ENCODE measurements at regions not wholly inside any gene's neighbourhood (a gene's known extent, or its start where the extent isn't known, plus 50 kb on each side); places are given as distances from the start of the nearest gene placed in this dataset.

DNA sequence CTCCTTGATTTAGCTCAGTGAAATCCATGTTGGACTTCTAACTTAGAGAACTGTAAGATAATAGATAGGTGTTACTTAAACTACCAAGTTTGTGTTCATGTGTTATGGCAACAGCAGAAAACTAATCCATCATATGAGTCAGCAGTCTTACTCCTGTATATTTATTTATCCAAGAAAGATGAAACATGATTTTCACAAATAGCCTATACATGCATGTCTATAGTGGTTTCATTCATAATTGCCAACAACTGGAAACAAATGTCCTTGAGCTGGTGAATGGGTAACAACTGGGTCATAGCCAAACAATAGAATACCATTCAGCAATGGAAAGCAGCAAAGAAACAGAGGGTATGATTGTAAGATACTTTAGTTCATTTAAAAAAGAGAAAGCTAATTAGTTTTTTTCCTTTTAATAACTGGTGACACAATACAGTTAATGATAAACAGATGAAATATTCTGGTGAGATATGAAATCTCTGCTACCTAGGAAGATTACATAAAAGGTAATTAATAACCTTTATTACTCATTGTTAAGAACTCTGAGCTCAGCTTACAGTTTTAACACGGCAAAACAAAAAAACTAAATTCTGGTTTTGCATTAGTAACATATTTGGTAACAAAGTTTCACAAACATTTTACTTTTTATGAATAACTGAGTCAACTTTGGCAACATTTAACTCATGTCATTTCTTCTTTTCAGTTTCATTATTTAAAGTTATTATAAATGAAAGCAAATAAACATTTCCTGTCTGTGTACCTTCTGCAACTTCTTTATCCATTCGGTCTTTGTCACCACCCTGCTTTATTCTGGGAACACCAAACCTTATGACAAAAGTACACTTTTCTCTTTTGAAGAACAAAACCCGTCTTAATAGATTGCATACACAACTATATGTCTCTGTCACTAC, 181.3 kb downstream of the LIG4 start:
- no peak for TF ChIP-seq CTCF (conservative IDR thresholded peaks at IDR 0.05)
- TF ChIP-seq ZFX (IDR thresholded peaks at IDR 0.05): no peak

All from C4-2B (cell line).